ENCODE measurements at regions not wholly inside any gene's neighbourhood (a gene's known extent, or its start where the extent isn't known, plus 50 kb on each side); places are given as distances from the start of the nearest gene placed in this dataset.

DNA sequence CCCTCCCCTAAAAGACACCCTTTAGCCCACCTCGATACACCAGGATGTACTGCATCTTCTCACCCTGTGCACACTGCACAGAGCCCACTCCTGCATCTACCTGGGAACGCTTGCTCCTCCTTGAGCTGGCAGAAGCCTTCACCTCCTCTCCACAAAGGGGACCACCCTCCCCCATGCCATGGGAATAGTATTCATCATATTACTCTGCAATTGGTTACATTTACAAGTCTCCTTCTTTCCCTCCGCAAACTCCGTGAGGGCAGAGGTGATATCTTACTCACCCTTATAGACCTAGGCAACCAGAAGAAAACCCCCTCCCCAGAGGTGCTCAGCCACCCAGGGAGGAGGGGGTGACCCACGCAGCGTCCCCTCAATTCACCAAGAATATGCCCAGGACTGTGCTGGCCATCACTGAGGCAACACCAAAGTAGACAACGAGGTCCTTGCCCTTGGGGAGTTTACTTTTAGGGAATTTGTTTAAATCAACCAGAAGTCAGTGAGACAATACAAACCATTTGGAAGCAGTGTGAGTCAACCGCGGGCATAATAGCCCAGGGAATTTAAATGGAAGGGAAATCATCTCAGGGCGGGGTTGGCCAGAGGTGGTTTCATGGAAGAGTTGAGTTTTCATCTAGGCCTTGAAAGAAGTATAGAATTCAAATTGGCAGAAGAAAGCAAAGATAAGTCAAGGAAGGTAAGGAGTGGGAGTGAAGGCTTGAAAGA is 214.5 kb downstream of the BARX2 start:
- DNase-seq (ENCODE audit: low spot score) (no peak), ATAC-seq (ENCODE audit: low FRiP score) (no peak)

DNA sequence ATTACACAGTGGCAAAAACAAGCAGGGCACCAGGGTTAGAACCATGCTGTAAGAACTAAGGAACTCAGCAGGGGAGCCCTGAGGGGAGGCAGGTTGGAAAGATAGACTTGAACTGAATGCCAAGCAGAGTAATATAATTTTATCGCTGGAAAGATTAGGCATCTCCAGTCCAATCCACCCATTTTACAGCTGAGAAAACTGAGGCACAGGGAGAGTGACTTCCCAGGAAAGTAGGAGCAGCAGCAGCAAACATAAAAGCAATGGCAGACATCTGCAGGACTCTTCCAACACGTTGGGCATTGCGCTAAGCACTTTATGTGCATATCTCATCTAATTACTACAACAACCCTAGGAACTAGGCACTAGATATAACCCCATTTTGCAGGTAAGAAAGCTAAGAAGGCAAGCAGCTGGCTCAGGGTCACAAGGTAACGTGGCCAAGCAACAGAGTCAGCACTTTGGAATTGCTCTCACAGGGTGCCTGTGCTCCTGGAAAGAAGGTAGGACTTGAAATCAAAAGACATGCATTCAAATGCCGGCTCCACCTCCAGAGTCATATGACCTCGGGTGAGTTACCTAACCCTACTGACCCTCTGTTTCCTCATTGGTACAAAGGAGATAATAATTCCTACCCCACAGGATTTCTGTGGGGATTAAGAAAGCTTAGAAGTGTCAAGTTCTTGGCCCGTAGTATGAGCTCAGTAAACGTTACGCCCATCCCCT is 215.3 kb downstream of the BARX2 start:
- TF ChIP-seq, protein P1, sequence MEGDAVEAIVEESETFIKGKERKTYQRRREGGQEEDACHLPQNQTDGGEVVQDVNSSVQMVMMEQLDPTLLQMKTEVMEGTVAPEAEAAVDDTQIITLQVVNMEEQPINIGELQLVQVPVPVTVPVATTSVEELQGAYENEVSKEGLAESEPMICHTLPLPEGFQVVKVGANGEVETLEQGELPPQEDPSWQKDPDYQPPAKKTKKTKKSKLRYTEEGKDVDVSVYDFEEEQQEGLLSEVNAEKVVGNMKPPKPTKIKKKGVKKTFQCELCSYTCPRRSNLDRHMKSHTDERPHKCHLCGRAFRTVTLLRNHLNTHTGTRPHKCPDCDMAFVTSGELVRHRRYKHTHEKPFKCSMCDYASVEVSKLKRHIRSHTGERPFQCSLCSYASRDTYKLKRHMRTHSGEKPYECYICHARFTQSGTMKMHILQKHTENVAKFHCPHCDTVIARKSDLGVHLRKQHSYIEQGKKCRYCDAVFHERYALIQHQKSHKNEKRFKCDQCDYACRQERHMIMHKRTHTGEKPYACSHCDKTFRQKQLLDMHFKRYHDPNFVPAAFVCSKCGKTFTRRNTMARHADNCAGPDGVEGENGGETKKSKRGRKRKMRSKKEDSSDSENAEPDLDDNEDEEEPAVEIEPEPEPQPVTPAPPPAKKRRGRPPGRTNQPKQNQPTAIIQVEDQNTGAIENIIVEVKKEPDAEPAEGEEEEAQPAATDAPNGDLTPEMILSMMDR (IDR thresholded peaks at IDR 0.05): no peak
- no peak for ATAC-seq (ENCODE audit: low FRiP score)
- DNase-seq (ENCODE audit: low spot score): no peak

More for the DNA sequence above, 214.5 kb downstream of the BARX2 start:
- TF ChIP-seq, protein P1 (IDR thresholded peaks at IDR 0.05): no peak

GRCh38 chr11:129591527-129591926 is 215.9 kb downstream of the BARX2 start:
- DNase-seq (ENCODE audit: low spot score) (no peak), ATAC-seq (ENCODE audit: low FRiP score) (no peak)
- TF ChIP-seq, protein P1 (IDR thresholded peaks at IDR 0.05): no peak

DNA sequence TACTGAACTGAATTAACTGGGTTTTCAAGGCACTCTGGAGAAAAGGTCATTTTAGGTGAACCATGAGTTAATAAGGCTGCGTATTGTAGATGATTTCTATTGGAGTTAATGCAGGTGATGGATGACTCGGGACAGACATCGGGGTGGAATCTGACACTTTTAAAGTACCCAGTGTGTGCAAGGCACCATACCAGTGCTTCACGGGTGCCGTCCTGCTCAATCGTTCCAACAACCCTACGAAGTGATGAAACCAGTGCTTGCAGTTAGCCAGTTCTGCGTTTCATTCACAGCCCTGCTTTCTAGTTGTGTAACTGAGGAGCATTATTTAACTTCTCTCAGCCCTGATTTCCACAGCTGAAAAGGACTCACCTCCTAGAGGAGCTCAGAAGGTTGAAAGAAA is 216.5 kb downstream of the BARX2 start:
- TF ChIP-seq, protein P1 (IDR thresholded peaks at IDR 0.05): no peak
- ATAC-seq (ENCODE audit: low FRiP score): no peak
- DNase-seq (ENCODE audit: low spot score): no peak

DNA sequence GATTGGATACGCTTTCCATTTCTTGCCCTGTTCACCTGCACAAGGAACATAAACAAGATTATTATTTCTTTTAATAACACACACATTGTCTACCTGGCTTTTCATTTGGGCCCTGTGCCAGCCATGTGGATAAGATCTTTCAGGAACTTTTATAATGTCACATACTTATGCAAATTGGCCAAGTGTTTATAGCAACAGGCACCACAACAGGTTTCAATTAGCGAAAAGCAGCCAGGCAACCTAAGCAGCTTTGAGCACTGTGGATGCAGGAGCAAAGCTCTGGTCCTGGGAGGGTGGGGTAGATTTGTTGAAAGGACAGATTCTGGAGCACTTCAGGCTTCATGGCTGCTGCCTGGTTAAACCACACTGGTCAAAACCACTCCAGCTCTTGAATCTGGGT is 217.4 kb downstream of the BARX2 start:
- no peak for ATAC-seq (ENCODE audit: low FRiP score)
- no peak for DNase-seq (ENCODE audit: low spot score)
- TF ChIP-seq, protein P1 (IDR thresholded peaks at IDR 0.05): no peak

GRCh38 chr11:129595038-129595962 is 219.7 kb downstream of the BARX2 start:
- no peak for ATAC-seq (ENCODE audit: low FRiP score)
- TF ChIP-seq, protein P1 (IDR thresholded peaks at IDR 0.05): no peak

More at GRCh38 chr11:129595038-129595962, 219.7 kb downstream of the BARX2 start:
- DNase-seq (ENCODE audit: low spot score): no peak

Data from omental fat pad (tissue), 3 donors.